ENCODE measurements at regions not wholly inside any gene's neighbourhood (a gene's known extent, or its start where the extent isn't known, plus 50 kb on each side); places are given as distances from the start of the nearest gene placed in this dataset.

GRCh38 chr18:74023220-74023619 lies 124.4 kb downstream of the FBXO15 start:
- DNase-seq, result no peak

GRCh38 chr18:74019864-74020263 lies 127.8 kb downstream of the FBXO15 start:
- no peak for DNase-seq

GRCh38 chr18:74013955-74014354 lies 133.7 kb downstream of the FBXO15 start:
- DNase-seq, result no peak

- no peak for DNase-seq
Observed at GRCh38 chr18:74012954-74013630, 134.5 kb downstream of the FBXO15 start.

- DNase-seq, result no peak
Observed at GRCh38 chr18:74006143-74006542, 141.5 kb downstream of the FBXO15 start.

- DNase-seq, result no peak
Observed at GRCh38 chr18:74005320-74006109, 142.1 kb downstream of the FBXO15 start.

GRCh38 chr18:73992242-73993022 lies 155.2 kb downstream of the FBXO15 start:
- DNase-seq, result no peak

- no peak for DNase-seq
Observed at GRCh38 chr18:73991570-73991969, 156.1 kb downstream of the FBXO15 start.

GRCh38 chr18:73990258-73990657 lies 157.4 kb downstream of the FBXO15 start:
- DNase-seq, result no peak

GRCh38 chr18:73987247-73987980 lies 160.2 kb downstream of the FBXO15 start:
- no peak for DNase-seq

GRCh38 chr18:73986711-73987110 lies 160.9 kb downstream of the FBXO15 start:
- no peak for DNase-seq

GRCh38 chr18:73985855-73986625 lies 161.6 kb downstream of the FBXO15 start:
- no peak for DNase-seq

- no peak for DNase-seq
Observed at GRCh38 chr18:73983970-73984369, 163.7 kb downstream of the FBXO15 start.

- DNase-seq, result no peak
Observed at GRCh38 chr18:73983496-73983895, 164.1 kb downstream of the FBXO15 start.

- no peak for DNase-seq
Observed at GRCh38 chr18:73981796-73982195, 165.8 kb downstream of the FBXO15 start.

GRCh38 chr18:73980289-73980979 lies 167.2 kb downstream of the FBXO15 start:
- peak; percentile 25 for DNase-seq

GRCh38 chr18:73979742-73980141 lies 167.9 kb downstream of the FBXO15 start:
- no peak for DNase-seq

GRCh38 chr18:73976433-73976832 lies 171.2 kb downstream of the FBXO15 start:
- no peak for DNase-seq

- DNase-seq, result no peak
Observed at GRCh38 chr18:73975266-73975665, 172.4 kb downstream of the FBXO15 start.

GRCh38 chr18:73973972-73974371 lies 173.7 kb downstream of the FBXO15 start:
- no peak for DNase-seq

- DNase-seq, result no peak
Observed at GRCh38 chr18:73966954-73967353, 180.7 kb downstream of the FBXO15 start.

GRCh38 chr18:73962256-73962655 lies 185.4 kb downstream of the FBXO15 start:
- no peak for DNase-seq
